Caco-2 (cell line): ENCODE measurements at regions not wholly inside any gene's neighbourhood (a gene's known extent, or its start where the extent isn't known, plus 50 kb on each side); places are given as distances from the start of the nearest gene placed in this dataset.
"Not testable (repeated sequence)": the region's sequence is repeated elsewhere in the genome, so short reads cannot be mapped to it uniquely, and the experiment has no call there.

ENCODE experiments used
- BruUV-seq: library from RNA; stranded (reverse); fragments of 400-500 nt; replicated peaks from 2 replicates; lab custom pipeline; 2021; lab: Mats Ljungman, UMichigan
- CTCF ChIA-PET: fragments of 300-600 bp; sonication (Branson Sonifier 250); formaldehyde crosslinking; loops from one replicate; lab custom pipeline; 2022; ENCODE audit warnings: antibody characterized with exemption; lab: Charles Lee
- POLR2A ChIA-PET: fragments of 300-600 bp; sonication (Branson Sonifier 250); formaldehyde crosslinking; loops from one replicate; lab custom pipeline; 2022; ENCODE audit warnings: antibody characterized with exemption; lab: Charles Lee
- DNase-seq, 2 experiments: peaks; one replicate each; pipeline versions ENCODE4 v3.0.0 to v3.0.0-alpha.2; 2020 to 2022
- H3K27me3 ChIP-seq: replicated peaks from 2 replicates; pipeline ENCODE4 v1.6.0; 2011; ENCODE audit warnings: low read length; ENCODE audit not compliant: control insufficient read depth, insufficient read depth
- H3K36me3 ChIP-seq: 2 replicates; pipeline ENCODE4 v1.5.1; 2011; ENCODE audit warnings: low read length; ENCODE audit not compliant: control insufficient read depth, insufficient read depth
- H3K4me1 ChIP-seq: fragments of 250-450 bp; sonication (Bioruptor Pico); 2 replicates; pipeline ENCODE4 v1.5.1; 2020; ENCODE audit warnings: mild to moderate bottlenecking
- H3K4me3 ChIP-seq: 2 replicates; pipeline ENCODE4 v1.5.1; 2011; ENCODE audit warnings: low read depth, mild to moderate bottlenecking, control low read depth, low read length
- H3K9me3 ChIP-seq: fragments of 250-450 bp; sonication (Bioruptor Pico); 2 replicates; pipeline ENCODE4 v1.5.1; 2020; ENCODE audit warnings: mild to moderate bottlenecking, moderate library complexity
- H3K27ac Mint-ChIP-seq: one replicate; pipeline ENCODE4 v1.8.0; 2022; ENCODE audit warnings: mixed read lengths; ENCODE audit not compliant: unreplicated experiment
- H3K27me3 Mint-ChIP-seq: one replicate; pipeline ENCODE4 v1.8.0; 2022; ENCODE audit warnings: mixed read lengths; ENCODE audit not compliant: insufficient read depth, unreplicated experiment
- H3K36me3 Mint-ChIP-seq: one replicate; pipeline ENCODE4 v1.8.0; 2022; ENCODE audit warnings: mild to moderate bottlenecking, mixed read lengths; ENCODE audit not compliant: insufficient read depth, unreplicated experiment
- H3K4me1 Mint-ChIP-seq: one replicate; pipeline ENCODE4 v1.8.0; 2022; ENCODE audit warnings: low read depth, mixed read lengths; ENCODE audit not compliant: unreplicated experiment
- H3K4me3 Mint-ChIP-seq: one replicate; pipeline ENCODE4 v1.8.0; 2022; ENCODE audit warnings: mild to moderate bottlenecking, moderate library complexity, mixed read lengths; ENCODE audit not compliant: unreplicated experiment
- H3K9me3 Mint-ChIP-seq: one replicate; pipeline ENCODE4 v1.8.0; 2022; ENCODE audit warnings: mixed read lengths; ENCODE audit not compliant: unreplicated experiment
- intact Hi-C: fragments of 100-400 bp; cut with micrococcal nuclease; formaldehyde crosslinking; loops from one replicate; pipeline ENCODE4 v1.10.0; 2022; ENCODE audit not compliant: unreplicated experiment
- TF ChIP-seq, protein P1 (sequence below), 2 experiments: fragments of 200-600 bp in 1 of 2; IDR thresholded peaks; 1 replicate in 1 of 2; 2 replicates in 1 of 2; pipeline versions ENCODE4 v1.5.1 to v1.8.0; 2011 to 2022; ENCODE audit warnings: antibody characterized with exemption in 1 of 2, control low read depth in 1 of 2, inconsistent platforms in 1 of 2, low read depth in 1 of 2, low read length in 1 of 2, mild to moderate bottlenecking in 1 of 2, moderate library complexity in 1 of 2; ENCODE audit not compliant: insufficient read depth in 1 of 2, severe bottlenecking in 1 of 2, unreplicated experiment in 1 of 2

DNA sequence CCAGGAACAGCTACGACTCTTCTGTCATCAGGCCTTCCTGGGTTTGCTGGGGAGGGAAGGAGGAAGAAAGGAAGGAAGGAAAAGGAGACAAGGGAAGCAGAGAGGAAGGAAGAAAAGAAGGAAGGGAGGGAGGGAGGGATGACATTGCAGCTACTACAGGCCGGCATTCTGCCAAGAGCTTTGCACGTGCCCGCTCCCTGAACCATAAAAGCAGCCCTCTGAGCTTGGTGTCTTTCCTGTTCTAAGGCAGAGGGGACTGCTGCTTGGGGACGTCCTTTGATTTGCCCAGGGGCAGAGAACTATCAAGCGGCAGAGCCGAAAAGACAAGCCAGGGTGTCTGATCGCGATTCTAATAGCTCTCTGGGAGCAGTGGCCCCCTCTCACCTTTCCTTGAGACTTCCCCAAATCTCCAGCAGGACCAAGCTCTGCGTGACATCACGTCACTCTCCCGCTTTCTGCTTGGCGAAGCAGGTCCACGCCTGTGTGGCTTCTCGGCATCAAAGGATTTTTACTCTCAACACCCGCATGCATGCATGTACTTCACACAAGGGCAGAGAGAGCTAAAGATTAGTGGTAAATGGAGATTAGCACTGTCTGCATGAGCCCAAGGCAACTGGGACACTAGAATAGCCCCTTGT is 167.8 kb upstream of the AUTS2 start:
- BruUV-seq: no TSS peak
- CTCF ChIA-PET: no interaction called here
- Mint-ChIP-seq H3K27me3 (no peaks in the 10 kb centered on the region), H3K9me3 (peaks cover 28% of the 10 kb centered on the region), H3K36me3 (no peaks in the 10 kb centered on the region), H3K4me3 (no peak overlapping the region), H3K4me1 (no peaks in the 10 kb centered on the region), H3K27ac (no peak overlapping the region)
- POLR2A ChIA-PET: no interaction called here
- H3K4me3 ChIP-seq: no peak overlapping the region
- H3K27me3 ChIP-seq: no peaks in the 10 kb centered on the region
- no peak for DNase-seq
- no peaks in the 10 kb centered on the region; the same call in 1 of the 2 replicates for H3K9me3 ChIP-seq
- no peaks in the 10 kb centered on the region for H3K36me3 ChIP-seq
- intact Hi-C loops: loop anchor here (2.0 kb wide), 1 partner anchor 76 kb away; no protein-coding TSS in a partner anchor
- no peaks in the 10 kb centered on the region for H3K4me1 ChIP-seq
- TF ChIP-seq, protein P1, sequence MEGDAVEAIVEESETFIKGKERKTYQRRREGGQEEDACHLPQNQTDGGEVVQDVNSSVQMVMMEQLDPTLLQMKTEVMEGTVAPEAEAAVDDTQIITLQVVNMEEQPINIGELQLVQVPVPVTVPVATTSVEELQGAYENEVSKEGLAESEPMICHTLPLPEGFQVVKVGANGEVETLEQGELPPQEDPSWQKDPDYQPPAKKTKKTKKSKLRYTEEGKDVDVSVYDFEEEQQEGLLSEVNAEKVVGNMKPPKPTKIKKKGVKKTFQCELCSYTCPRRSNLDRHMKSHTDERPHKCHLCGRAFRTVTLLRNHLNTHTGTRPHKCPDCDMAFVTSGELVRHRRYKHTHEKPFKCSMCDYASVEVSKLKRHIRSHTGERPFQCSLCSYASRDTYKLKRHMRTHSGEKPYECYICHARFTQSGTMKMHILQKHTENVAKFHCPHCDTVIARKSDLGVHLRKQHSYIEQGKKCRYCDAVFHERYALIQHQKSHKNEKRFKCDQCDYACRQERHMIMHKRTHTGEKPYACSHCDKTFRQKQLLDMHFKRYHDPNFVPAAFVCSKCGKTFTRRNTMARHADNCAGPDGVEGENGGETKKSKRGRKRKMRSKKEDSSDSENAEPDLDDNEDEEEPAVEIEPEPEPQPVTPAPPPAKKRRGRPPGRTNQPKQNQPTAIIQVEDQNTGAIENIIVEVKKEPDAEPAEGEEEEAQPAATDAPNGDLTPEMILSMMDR (IDR thresholded peaks at IDR 0.05; ENCODE audit: insufficient read depth in 1 of 2, low read depth in 1 of 2, low read length in 1 of 2, severe bottlenecking in 1 of 2, unreplicated experiment in 1 of 2): no peak

DNA sequence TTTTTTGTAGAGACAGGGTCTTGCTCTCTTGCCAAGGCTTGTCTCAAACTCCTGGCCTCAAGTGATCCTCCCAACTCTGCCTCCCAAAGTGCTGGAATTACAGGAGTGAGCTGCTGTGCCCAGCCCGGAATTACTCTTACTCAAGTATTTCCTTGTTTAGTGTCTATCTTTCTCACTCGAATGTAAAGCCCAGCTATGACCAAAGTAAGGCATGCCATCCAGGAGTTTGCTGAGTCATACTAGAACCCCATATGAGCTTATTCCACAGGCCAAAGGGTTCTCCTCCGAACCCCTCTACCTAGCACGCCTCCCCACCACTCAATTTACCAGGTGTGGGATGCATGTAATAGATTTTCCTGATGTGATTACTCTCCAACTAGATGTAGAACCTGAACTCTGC is 166.6 kb upstream of the AUTS2 start:
- peaks cover 27% of the 10 kb centered on the region for H3K9me3 Mint-ChIP-seq
- Histone ChIP-seq H3K36me3 (no peaks in the 10 kb centered on the region), H3K9me3 (no peaks in the 10 kb centered on the region; the same call in 1 of the 2 replicates), H3K27me3 (no peaks in the 10 kb centered on the region), H3K4me1 (no peaks in the 10 kb centered on the region), H3K4me3 (no peak overlapping the region)
- CTCF ChIA-PET: no interaction called here
- H3K4me1 Mint-ChIP-seq: no peaks in the 10 kb centered on the region
- no TSS peak for BruUV-seq
- no peaks in the 10 kb centered on the region for H3K36me3 Mint-ChIP-seq
- intact Hi-C loops: loop anchor here (2.0 kb wide), 1 partner anchor 77 kb away; no protein-coding TSS in a partner anchor
- DNase-seq: no peak
- no peak overlapping the region for H3K4me3 Mint-ChIP-seq
- POLR2A ChIA-PET: no interaction called here
- no peak overlapping the region for H3K27ac Mint-ChIP-seq
- no peaks in the 10 kb centered on the region for H3K27me3 Mint-ChIP-seq
- TF ChIP-seq, protein P1 (IDR thresholded peaks at IDR 0.05; ENCODE audit: insufficient read depth in 1 of 2, low read depth in 1 of 2, low read length in 1 of 2, severe bottlenecking in 1 of 2, unreplicated experiment in 1 of 2): no peak

DNA sequence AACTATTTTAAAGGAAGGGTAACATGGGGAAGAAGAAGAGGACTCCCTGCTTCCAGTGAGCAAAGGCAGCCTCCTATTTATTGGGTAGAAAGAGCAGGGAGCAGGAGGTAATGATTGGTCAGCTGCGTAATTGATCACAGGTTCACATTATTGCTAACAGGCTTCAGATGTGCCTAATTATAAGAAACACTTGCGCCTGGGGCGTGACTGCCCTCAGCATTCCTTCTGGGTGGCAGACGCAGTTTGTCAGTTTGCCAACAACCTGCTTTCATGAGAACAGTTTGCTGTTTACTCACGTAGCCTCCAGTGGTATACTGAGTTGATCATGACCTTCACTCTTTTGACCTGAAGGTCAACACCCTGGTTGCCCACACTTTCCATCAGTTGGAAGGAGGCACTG is 166.0 kb upstream of the AUTS2 start:
- H3K4me3 Mint-ChIP-seq, POLR2A ChIA-PET, H3K27me3 Mint-ChIP-seq, H3K36me3 ChIP-seq, DNase-seq, H3K4me3 ChIP-seq, H3K9me3 ChIP-seq, H3K4me1 ChIP-seq, CTCF ChIA-PET, intact Hi-C loops, H3K4me1 Mint-ChIP-seq, H3K27me3 ChIP-seq, H3K27ac Mint-ChIP-seq, H3K36me3 Mint-ChIP-seq, BruUV-seq: not testable (repeated sequence)
- peaks cover 21% of the 10 kb centered on the region for H3K9me3 Mint-ChIP-seq
